ENCODE measurements at regions not wholly inside any gene's neighbourhood (a gene's known extent, or its start where the extent isn't known, plus 50 kb on each side); places are given as distances from the start of the nearest gene placed in this dataset.

DNA sequence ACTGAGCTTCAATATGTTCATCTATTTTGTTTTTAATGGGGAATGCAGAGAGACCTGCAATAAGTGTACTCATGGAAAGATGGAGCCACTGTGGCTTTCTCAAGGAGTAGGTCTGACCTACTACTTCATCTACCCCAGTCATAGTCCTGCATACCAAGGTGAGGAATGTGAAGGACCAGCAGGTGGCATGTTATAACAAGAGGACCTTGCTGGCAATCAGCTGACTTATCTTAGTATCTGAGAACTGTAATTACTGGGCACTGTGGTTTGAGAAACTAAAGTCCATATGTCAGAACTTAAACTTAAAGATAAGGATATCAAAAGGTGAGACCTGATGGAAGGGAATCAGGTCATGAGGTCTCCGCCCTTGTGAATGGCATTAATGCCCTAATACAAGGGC, 1104.2 kb downstream of the BCL11A start:
- TF ChIP-seq, protein P1, sequence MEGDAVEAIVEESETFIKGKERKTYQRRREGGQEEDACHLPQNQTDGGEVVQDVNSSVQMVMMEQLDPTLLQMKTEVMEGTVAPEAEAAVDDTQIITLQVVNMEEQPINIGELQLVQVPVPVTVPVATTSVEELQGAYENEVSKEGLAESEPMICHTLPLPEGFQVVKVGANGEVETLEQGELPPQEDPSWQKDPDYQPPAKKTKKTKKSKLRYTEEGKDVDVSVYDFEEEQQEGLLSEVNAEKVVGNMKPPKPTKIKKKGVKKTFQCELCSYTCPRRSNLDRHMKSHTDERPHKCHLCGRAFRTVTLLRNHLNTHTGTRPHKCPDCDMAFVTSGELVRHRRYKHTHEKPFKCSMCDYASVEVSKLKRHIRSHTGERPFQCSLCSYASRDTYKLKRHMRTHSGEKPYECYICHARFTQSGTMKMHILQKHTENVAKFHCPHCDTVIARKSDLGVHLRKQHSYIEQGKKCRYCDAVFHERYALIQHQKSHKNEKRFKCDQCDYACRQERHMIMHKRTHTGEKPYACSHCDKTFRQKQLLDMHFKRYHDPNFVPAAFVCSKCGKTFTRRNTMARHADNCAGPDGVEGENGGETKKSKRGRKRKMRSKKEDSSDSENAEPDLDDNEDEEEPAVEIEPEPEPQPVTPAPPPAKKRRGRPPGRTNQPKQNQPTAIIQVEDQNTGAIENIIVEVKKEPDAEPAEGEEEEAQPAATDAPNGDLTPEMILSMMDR (IDR thresholded peaks at IDR 0.05; ENCODE audit: insufficient read depth, missing control alignments) = peak; percentile 20
- FAIRE-seq (no peak), DNase-seq (ENCODE audit: insufficient read length, low spot score) (no peak)

DNA sequence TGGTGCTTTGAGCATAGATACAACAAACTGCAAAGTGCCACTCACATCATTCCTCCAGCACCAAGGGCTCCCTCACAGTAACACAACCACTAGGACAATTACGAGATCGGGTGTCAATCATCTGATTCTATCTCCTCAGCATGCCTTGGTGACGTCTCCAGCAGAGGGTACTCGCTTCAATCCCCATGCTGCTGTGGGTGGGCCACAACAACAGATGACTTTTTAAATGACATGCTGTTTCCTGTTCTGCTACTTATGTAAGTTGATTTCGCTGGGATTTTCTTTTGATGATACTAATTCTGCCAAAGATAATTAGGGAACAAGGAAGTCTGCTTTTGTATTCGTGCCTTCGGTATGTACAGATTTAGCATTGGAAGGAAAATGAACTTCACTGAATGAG, 1113.0 kb downstream of the BCL11A start:
- DNase-seq (ENCODE audit: insufficient read length, low spot score) (no peak), FAIRE-seq (no peak)
- TF ChIP-seq, protein P1 (IDR thresholded peaks at IDR 0.05; ENCODE audit: insufficient read depth, missing control alignments) = no peak

DNA sequence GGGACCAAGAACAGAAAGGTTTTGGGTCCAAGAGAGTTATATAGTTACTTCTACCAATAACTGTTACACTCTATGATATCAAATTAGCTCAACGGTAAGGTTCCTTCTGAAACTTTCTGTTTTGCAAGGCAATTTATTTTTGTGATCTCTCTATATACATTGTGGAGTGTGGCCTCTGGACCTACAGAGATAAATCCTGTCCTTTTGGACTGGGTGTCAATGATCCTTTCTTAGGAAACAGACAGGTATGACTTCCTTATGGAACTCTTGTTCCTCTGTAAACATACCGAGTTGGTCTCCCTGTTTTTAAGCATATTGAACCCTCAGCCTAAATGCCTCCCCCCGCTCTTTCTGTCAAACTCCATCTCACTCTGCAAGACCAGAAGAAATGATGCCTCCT, 1117.8 kb downstream of the BCL11A start:
- DNase-seq (ENCODE audit: insufficient read length, low spot score) (no peak), FAIRE-seq (no peak)
- TF ChIP-seq, protein P1 (IDR thresholded peaks at IDR 0.05; ENCODE audit: insufficient read depth, missing control alignments) = no peak

DNA sequence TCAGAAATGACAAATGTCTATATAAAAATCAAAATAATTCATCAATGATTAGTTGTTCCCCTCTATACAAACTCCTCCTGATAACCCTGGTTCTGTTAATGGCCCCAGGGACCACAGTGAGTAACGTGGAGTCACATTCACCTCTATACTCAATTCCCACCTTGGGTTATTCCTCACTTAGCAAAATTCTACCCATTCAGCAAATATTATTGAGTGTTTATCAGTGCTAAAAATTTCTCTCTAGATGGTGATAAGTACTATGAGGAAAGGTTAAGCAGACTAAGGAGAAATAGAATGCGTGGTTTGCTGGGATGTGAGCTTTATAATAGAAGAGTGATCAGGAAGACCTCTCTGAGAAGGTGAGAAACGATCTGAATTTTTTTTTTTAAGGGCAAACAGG, 1124.5 kb downstream of the BCL11A start:
- DNase-seq (ENCODE audit: insufficient read length, low spot score) (no peak), FAIRE-seq (no peak)
- TF ChIP-seq, protein P1 (IDR thresholded peaks at IDR 0.05; ENCODE audit: insufficient read depth, missing control alignments) = no peak

DNA sequence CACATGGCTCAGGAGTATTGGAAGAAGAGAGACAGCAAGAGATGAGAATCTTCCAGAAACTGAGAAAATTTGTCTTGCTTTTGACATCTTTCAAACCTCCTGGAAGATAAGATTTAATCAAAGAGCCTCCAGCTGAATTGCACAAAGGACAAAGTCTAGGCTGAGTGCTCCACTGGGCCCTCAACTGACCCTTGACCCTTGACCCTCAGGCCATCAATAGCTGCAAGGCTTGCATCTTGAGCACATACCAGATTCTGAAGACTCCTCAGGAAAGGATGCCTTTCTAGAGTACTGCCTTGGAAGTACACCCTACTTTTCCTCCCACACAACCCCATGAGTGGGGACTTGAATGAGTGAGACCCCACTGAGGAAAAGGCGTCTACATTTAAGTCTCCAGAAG, 1125.5 kb downstream of the BCL11A start:
- DNase-seq (ENCODE audit: insufficient read length, low spot score) (no peak), FAIRE-seq (no peak)
- TF ChIP-seq, protein P1 (IDR thresholded peaks at IDR 0.05; ENCODE audit: insufficient read depth, missing control alignments) = no peak

DNA sequence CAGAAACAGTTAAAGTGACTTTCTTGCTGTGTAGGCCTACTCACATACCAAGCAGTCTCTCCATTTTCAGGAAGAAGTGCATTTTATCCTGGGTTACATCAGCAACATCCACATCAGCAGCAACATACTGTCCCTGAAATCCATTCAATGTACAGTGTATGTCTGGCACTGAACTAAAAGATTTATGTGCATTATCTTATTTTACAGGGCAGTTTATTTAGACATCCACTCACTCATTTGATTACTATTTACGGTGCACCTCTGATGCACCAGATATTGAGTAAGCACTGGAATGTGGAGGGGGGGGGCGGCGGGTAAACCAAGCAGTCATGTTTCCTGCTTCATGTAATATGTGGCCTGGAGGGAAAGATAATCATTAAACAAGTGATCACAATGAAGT, 1128.2 kb downstream of the BCL11A start:
- DNase-seq (ENCODE audit: insufficient read length, low spot score) (no peak), FAIRE-seq (no peak)
- TF ChIP-seq, protein P1 (IDR thresholded peaks at IDR 0.05; ENCODE audit: insufficient read depth, missing control alignments) = no peak

DNA sequence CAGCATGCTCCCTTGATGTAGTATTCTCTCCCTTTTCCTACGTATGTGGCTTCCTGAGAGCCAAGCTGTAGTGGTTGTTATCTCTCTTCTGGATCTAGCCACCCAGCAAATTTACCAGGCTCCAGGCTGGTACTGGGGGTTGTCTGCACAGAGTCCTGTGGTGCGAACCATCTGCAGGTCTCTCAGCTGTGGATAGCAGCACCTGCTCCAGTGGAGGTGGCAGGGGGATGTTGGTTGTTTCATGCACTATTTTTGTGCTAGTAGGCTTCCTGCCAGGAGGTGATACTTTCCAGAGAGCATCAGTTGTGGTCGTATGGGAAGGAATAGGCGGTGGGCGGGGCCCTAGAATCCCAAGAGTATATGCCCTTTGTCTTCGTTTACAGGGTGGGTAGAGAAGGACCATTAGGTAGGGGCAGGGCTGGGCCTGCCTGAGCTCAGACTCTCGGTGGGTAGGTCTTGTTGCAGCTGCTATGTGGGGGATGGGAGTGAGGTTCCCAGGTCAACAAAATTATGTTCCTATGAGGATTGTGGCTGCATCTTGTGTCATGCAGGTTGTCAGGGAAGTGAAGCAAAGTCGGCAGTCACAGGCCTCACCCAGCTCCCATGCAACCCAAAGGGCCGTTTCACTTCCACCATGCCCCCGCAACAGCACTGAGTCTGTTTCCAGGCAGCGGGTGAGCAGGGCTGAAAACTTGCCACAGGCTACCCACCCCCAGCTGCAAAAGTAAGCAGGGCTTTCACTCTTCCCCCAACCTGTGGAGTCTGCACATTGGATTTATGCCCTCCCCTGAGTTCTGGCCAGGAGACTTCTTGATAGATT, 1139.5 kb downstream of the BCL11A start:
- no peak for FAIRE-seq

More for the DNA sequence above, 1139.5 kb downstream of the BCL11A start:
- DNase-seq (ENCODE audit: insufficient read length, low spot score) = no peak
- TF ChIP-seq, protein P1 (IDR thresholded peaks at IDR 0.05; ENCODE audit: insufficient read depth, missing control alignments) = no peak
